ENCODE measurements at regions not wholly inside any gene's neighbourhood (a gene's known extent, or its start where the extent isn't known, plus 50 kb on each side); places are given as distances from the start of the nearest gene placed in this dataset.

DNA sequence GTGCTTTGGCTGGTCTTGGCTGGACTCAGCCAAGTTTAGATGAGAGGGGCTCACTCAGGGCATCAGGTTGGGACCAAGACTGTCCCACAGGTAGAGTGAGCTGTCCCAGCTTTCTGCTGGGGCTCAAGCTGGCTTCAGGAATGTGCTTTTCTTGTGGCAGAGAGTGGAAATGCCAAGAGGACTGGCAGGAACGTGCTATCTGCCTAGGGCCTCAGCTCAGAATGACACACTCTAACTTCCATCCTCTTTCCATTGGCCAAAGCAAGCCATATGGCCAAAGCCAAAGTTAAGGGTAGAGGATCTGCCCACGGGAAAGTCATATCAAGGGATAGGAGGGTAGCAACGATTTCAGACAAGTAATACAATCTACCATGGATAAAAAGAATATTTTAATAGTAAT is 178.8 kb downstream of the ABHD5 start:
- H3K4me1 ChIP-seq (ENCODE audit: insufficient read depth, low read length): no peaks in the 10 kb centered on the region
- no peaks in the 10 kb centered on the region for H3K9me3 ChIP-seq (ENCODE audit: low read depth, low read length)
- no peaks in the 10 kb centered on the region for H3K27me3 ChIP-seq (ENCODE audit: insufficient read depth, low read length)
- H3K4me3 ChIP-seq (ENCODE audit: low read length): no peak overlapping the region

DNA sequence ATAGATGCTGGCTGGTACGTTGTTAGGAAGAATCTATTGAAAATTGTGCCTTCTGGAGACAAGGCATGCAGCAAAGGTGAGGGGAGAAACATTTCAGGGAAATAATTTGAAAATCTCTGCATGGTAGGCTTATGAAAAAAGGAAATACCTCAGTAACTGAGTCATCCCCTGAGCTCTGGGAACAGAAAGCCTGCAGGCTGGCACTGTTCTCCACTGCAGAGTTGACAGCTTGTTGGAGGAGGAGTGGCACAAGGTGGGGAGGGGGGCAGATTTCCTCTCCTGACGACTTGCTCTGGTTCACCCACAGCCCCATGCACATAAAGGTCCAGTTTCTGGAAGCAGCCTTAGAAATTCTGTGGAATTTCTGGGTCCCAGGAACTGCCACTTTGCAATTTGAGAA is 179.4 kb downstream of the ABHD5 start:
- Histone ChIP-seq H3K4me3 (ENCODE audit: low read length) (no peak overlapping the region), H3K4me1 (ENCODE audit: insufficient read depth, low read length) (no peaks in the 10 kb centered on the region), H3K27me3 (ENCODE audit: insufficient read depth, low read length) (no peaks in the 10 kb centered on the region), H3K9me3 (ENCODE audit: low read depth, low read length) (no peaks in the 10 kb centered on the region)

GRCh38 chr3:43870844-43871626 is 180.3 kb downstream of the ABHD5 start:
- Histone ChIP-seq H3K4me1 (ENCODE audit: insufficient read depth, low read length) (no peaks in the 10 kb centered on the region), H3K4me3 (ENCODE audit: low read length) (no peak overlapping the region), H3K9me3 (ENCODE audit: low read depth, low read length) (no peaks in the 10 kb centered on the region), H3K27me3 (ENCODE audit: insufficient read depth, low read length) (no peaks in the 10 kb centered on the region)

DNA sequence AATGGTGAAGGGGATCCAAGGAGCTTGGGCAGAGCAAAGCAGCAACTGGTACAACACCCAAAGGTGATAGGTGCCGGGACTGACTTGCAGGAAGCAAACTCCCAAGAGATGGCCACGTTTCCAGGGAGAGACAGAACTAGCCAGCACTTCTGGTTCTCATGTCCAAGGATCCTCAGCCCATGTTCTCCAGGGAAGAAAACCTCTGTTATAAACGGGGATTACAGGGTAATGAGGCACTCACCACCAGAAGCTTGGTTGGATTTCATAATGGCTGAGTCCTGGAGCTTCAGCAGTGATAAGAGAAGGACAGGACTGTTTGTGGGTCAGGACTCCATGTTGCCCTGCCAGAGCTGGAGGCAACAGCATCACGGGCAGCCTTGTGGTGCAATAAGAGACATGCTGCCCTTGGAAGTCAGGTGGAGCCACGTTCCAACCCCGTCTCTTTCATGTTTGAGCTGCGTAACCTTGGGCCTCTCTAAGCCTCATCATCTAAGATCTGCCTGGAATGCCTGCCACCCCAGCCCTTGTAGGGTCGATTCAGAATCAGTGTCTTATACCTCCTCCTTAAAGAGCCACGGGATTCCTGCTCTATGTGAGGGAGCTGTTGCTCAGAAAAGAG is 181.0 kb downstream of the ABHD5 start:
- H3K9me3 ChIP-seq (ENCODE audit: low read depth, low read length): no peaks in the 10 kb centered on the region
- H3K4me3 ChIP-seq (ENCODE audit: low read length): no peak overlapping the region
- H3K4me1 ChIP-seq (ENCODE audit: insufficient read depth, low read length): no peaks in the 10 kb centered on the region
- no peaks in the 10 kb centered on the region for H3K27me3 ChIP-seq (ENCODE audit: insufficient read depth, low read length)

GRCh38 chr3:43872301-43872700 is 181.6 kb downstream of the ABHD5 start:
- H3K27me3 ChIP-seq (ENCODE audit: insufficient read depth, low read length): no peaks in the 10 kb centered on the region
- no peak overlapping the region for H3K4me3 ChIP-seq (ENCODE audit: low read length)
- no peaks in the 10 kb centered on the region for H3K4me1 ChIP-seq (ENCODE audit: insufficient read depth, low read length)
- no peaks in the 10 kb centered on the region for H3K9me3 ChIP-seq (ENCODE audit: low read depth, low read length)

DNA sequence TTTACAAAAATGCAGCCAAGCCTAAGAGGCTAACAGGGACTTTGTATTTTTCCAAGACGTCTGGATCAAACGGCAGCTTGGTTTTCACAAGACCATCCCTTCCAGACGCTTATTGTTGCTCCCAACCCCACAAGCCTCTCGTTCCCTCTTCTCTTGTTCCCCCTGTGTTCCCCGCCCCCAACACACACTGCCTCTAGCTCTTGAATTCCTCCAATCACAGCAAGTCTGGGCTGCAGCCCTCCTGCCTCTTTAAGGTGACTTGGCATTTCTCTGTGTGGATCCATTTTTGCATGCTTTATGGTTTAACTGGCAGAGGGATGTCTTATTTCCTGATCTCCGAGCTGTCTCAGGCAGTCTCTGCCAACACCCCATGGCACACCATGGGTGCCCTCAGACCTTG is 182.2 kb downstream of the ABHD5 start:
- Histone ChIP-seq H3K4me1 (ENCODE audit: insufficient read depth, low read length) (no peaks in the 10 kb centered on the region), H3K4me3 (ENCODE audit: low read length) (no peak overlapping the region), H3K9me3 (ENCODE audit: low read depth, low read length) (no peaks in the 10 kb centered on the region), H3K27me3 (ENCODE audit: insufficient read depth, low read length) (no peaks in the 10 kb centered on the region)

DNA sequence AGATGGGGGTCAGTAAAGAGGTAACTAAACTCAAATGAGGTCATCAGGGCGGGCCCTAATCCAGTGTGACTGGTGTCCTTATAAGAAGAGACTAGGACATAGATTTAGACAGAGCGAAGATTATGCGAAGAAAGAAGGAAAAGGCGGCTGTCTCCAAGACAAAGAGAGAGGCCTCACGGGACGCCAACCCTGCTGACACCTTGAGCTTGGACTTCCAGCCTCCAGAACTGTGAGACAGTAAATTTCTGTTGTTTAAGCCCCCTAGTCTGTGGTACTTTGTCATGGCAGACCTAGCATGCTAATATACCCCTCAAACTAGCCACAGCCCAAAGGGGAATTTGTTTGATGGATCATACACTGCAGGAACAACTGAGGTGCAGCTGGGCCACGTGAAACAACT is 183.0 kb downstream of the ABHD5 start:
- Histone ChIP-seq H3K4me3 (ENCODE audit: low read length) (no peak overlapping the region), H3K4me1 (ENCODE audit: insufficient read depth, low read length) (no peaks in the 10 kb centered on the region), H3K27me3 (ENCODE audit: insufficient read depth, low read length) (no peaks in the 10 kb centered on the region), H3K9me3 (ENCODE audit: low read depth, low read length) (no peaks in the 10 kb centered on the region)

DNA sequence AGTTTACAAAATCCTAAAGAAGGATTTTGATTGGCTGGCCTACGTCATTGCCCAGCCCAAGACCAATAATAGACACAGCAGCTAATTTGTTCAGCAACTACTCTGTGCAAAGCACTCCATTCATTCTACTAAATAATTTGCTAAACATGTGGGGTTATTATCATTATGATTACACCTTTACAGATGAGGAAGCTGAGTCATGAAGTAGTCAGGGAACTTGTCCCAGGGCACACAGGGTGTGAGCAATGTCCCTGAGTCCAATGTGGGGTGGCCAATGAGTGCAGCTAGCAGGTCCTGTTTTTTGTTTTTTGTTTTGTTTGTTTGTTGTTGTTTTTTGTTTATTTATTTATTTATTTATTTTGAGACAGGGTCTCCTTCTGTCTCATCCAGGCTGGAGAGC is 183.6 kb downstream of the ABHD5 start:
- H3K9me3 ChIP-seq (ENCODE audit: low read depth, low read length): no peaks in the 10 kb centered on the region
- H3K27me3 ChIP-seq (ENCODE audit: insufficient read depth, low read length): no peaks in the 10 kb centered on the region
- H3K4me1 ChIP-seq (ENCODE audit: insufficient read depth, low read length): no peaks in the 10 kb centered on the region
- no peak overlapping the region for H3K4me3 ChIP-seq (ENCODE audit: low read length)

- Histone ChIP-seq H3K4me3 (ENCODE audit: low read length) (no peak overlapping the region), H3K9me3 (ENCODE audit: low read depth, low read length) (no peaks in the 10 kb centered on the region), H3K27me3 (ENCODE audit: insufficient read depth, low read length) (no peaks in the 10 kb centered on the region), H3K4me1 (ENCODE audit: insufficient read depth, low read length) (no peaks in the 10 kb centered on the region)
These were observed 184.0 kb downstream of the ABHD5 start for GRCh38 chr3:43874731-43875130.

- no peaks in the 10 kb centered on the region for H3K9me3 ChIP-seq (ENCODE audit: low read depth, low read length)
- H3K4me1 ChIP-seq (ENCODE audit: insufficient read depth, low read length): no peaks in the 10 kb centered on the region
- no peak overlapping the region for H3K4me3 ChIP-seq (ENCODE audit: low read length)
- H3K27me3 ChIP-seq (ENCODE audit: insufficient read depth, low read length): no peaks in the 10 kb centered on the region
These were observed 185.9 kb downstream of the ABHD5 start for GRCh38 chr3:43876648-43877047.

DNA sequence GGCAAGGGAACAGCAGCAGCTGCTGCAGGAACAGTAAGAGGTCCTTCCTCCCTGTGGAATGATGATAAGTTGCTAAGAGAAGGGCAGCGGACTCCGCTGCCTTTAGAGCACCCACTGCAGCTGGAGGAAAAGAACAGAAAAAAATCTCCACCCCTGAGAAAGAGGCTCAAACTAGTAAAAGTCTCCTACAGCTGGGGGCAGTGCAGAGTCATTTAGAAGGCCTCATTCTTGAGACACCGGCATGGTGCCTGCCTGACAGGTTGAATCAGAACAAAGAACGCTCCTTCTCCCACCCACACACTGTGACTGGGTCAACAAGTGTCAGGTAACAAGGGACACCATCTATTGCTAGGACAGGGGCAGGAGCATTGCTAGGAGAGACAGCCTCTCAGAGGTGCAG is 188.4 kb downstream of the ABHD5 start:
- no peaks in the 10 kb centered on the region for H3K9me3 ChIP-seq (ENCODE audit: low read depth, low read length)
- no peaks in the 10 kb centered on the region for H3K4me1 ChIP-seq (ENCODE audit: insufficient read depth, low read length)
- H3K4me3 ChIP-seq (ENCODE audit: low read length): no peak overlapping the region
- no peaks in the 10 kb centered on the region for H3K27me3 ChIP-seq (ENCODE audit: insufficient read depth, low read length)

- Histone ChIP-seq H3K27me3 (ENCODE audit: insufficient read depth, low read length) (no peaks in the 10 kb centered on the region), H3K4me3 (ENCODE audit: low read length) (no peak overlapping the region), H3K4me1 (ENCODE audit: insufficient read depth, low read length) (no peaks in the 10 kb centered on the region), H3K9me3 (ENCODE audit: low read depth, low read length) (no peaks in the 10 kb centered on the region)
These were observed 192.4 kb downstream of the ABHD5 start for GRCh38 chr3:43882976-43883680.

- Histone ChIP-seq H3K4me3 (ENCODE audit: low read length) (no peak overlapping the region), H3K27me3 (ENCODE audit: insufficient read depth, low read length) (no peaks in the 10 kb centered on the region), H3K4me1 (ENCODE audit: insufficient read depth, low read length) (no peaks in the 10 kb centered on the region), H3K9me3 (ENCODE audit: low read depth, low read length) (no peaks in the 10 kb centered on the region)
These were observed 193.1 kb downstream of the ABHD5 start for GRCh38 chr3:43883729-43884396.

- Histone ChIP-seq H3K9me3 (ENCODE audit: low read depth, low read length) (no peaks in the 10 kb centered on the region), H3K4me1 (ENCODE audit: insufficient read depth, low read length) (no peaks in the 10 kb centered on the region), H3K27me3 (ENCODE audit: insufficient read depth, low read length) (no peaks in the 10 kb centered on the region), H3K4me3 (ENCODE audit: low read length) (no peak overlapping the region)
These were observed 193.8 kb downstream of the ABHD5 start for GRCh38 chr3:43884581-43884980.

DNA sequence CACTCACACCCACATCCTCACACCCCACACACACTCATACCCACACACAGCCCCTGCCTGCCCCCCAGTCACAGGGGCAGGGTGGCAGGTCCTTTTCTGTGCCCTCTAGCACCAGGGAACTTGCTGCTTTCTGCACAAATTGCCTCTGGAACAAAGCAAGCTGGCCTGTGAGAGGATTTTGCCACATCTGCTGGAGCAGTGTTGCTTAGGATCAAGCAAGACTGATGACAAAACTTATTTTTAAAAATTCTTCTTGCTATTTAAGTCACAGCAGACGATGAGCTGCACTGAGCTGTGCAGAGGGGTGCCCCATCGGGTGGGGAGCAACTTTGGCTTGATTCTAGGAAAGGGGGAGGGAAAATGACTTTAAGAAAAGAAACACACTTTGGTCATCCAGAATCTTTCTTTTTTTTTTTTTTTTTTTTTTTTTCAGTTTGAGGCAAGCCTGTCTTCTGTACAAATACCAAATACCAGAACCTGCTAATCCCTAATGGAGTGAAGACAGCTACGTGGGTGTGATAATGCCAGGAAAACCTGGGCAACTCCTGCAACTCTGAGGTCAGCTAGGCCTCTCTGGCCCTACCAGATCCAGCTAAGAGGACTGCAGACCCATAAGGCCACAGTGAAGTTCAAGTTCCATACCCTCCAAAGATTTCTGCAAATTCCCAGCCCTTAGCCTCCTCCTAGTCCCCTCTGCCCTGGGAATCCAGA is 195.3 kb downstream of the ABHD5 start:
- H3K4me3 ChIP-seq (ENCODE audit: low read length): no peak overlapping the region
- no peaks in the 10 kb centered on the region for H3K9me3 ChIP-seq (ENCODE audit: low read depth, low read length)
- H3K4me1 ChIP-seq (ENCODE audit: insufficient read depth, low read length): no peaks in the 10 kb centered on the region
- H3K27me3 ChIP-seq (ENCODE audit: insufficient read depth, low read length): no peaks in the 10 kb centered on the region
